SW 1271 (cell line): ENCODE measurements at regions not wholly inside any gene's neighbourhood (a gene's known extent, or its start where the extent isn't known, plus 50 kb on each side); places are given as distances from the start of the nearest gene placed in this dataset.

ENCODE experiments used
- DNase-seq, 2 experiments: peaks; one replicate each; lab custom pipeline; 2025; lab: John Stamatoyannopoulos, UW

DNA sequence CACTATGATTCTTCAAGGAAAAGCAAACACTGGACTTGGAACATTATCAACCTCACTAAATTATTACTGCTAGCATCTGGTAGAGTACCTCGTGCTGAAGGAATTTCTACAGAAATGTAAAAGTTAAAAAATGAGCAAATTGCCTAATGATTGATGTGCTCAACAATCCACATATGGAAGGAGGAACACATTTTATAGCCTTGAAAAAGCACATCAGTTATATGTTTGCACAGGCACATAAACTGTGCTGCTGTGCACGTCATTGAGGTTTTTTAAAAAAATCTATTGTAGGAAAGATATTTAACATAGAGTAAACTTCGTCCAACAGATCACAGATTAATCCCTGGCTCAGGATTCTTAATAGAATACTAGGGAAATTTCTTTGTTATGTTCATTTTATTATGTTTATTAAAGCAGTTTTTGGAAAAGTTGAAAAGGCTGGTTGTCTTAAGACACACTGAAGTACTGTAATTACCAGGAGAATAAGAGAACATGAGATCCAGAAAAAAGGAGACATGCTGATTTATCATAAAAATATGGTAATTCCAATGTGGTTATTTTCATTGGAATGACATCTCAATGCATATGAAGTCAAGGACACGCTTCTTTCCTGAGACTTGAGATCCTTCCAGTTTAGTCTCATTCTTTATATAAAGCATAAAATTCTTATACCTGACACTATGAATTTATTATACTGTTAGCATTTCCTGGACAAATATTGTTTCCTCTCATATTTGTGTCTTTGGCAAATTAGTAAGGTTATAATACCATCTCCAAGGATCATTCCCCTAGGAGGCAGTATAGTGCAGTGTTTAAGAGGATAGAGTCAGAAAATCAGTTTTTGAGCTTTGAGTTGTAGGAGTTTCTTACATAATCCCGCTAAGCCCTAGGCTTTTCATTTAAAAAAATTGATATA lies 511.1 kb downstream of the TENT5A start:
- DNase-seq, result peak in 1 of 2 experiments; percentile 7

DNA sequence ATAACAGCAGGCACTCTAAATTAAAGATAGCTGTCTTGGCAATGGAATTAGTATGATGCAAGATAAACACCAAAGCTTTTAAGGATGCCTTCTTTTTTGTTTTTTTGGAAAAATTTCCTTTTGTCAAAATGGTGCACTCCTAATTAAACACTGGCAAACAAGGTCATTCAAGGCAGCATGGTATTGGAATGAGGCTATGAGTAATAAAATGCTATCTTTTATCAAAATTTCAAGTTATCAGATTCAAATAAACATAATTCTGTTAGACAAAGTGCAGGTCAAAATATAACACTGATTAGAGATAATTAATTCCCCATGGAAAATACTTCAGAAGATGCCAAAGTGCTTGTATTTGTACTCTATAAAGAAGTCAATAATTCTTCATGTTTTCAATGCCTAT lies 514.1 kb downstream of the TENT5A start:
- DNase-seq, result no peak

GRCh38 chr6:81237226-81237625 lies 515.3 kb downstream of the TENT5A start:
- DNase-seq, result no peak

DNA sequence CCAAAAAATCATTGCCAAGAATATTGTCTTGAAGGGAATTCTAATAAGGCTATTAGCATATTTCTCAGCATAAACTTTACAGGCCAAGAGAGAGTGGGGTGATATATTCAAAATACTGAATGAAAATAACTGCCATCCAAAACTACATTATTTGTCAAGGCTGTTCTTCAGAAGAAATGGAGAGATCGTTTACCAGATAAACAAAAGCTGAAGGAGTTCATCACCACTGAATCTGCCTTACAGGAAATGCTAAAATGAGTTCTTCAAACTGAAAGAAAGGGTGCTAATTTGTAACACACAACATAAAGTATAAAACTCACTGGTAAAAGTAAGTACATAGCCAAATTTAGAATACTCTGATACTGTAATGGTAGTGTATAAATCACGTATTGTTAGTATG lies 517.0 kb downstream of the TENT5A start:
- DNase-seq, result no peak

DNA sequence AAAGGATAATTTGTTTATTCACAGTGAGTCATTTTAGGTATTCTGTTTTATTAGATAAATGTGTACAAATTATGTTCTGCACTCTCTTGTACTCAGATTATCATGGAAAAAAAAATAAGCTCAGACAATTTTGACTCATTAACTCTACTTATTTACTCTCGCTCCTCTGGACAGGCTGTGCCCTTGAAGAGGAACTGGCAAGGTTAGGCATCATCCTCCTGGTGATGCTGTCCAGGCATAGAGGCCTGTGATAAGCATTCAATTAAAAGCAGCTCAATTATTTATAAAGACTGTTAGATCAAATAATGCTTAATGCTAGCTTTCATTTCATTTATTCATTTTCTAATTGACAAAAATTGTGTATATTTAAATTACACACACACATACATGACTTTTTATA lies 518.5 kb downstream of the TENT5A start:
- DNase-seq, result no peak

- no peak for DNase-seq
Observed at GRCh38 chr6:81228912-81229555, 523.4 kb downstream of the TENT5A start.

GRCh38 chr6:81226957-81227356 lies 525.5 kb downstream of the TENT5A start:
- DNase-seq, result no peak

DNA sequence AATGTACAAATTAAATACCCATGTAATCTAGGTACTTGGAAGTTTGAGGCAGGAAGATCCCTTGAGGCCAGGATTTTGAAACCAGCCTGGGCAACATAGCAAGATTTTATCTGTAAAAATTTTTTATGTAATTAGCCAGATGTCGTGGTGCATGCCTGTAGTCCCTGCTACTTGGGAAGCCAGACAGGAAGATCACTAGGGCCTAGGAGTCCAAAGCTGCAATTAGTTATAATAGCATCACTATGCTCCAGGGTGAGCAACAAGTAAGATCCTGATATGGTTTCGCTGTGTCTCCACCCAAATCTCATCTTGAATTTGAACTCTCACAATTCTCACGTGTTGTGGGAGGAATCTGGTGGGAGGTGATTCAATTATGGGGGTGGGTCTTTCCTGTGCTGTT lies 535.8 kb downstream of the TENT5A start:
- no peak for DNase-seq

DNA sequence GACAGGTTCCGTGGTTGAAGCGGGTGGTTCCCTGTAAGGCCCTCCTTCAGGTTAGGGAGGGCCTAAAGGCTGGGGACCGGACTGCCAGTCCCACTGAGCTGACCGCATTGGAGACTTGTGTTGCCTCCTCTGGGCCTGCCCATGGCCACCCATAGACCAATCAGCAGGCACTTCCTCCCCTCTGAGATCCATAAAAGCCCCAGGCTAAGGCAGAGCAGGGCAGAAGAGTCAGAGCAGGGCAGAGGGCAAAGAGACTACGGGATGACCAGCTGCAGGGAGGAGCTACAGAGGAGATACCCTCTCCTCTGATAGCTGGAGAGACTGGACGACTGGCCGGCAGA lies 537.4 kb downstream of the TENT5A start:
- no peak for DNase-seq

DNA sequence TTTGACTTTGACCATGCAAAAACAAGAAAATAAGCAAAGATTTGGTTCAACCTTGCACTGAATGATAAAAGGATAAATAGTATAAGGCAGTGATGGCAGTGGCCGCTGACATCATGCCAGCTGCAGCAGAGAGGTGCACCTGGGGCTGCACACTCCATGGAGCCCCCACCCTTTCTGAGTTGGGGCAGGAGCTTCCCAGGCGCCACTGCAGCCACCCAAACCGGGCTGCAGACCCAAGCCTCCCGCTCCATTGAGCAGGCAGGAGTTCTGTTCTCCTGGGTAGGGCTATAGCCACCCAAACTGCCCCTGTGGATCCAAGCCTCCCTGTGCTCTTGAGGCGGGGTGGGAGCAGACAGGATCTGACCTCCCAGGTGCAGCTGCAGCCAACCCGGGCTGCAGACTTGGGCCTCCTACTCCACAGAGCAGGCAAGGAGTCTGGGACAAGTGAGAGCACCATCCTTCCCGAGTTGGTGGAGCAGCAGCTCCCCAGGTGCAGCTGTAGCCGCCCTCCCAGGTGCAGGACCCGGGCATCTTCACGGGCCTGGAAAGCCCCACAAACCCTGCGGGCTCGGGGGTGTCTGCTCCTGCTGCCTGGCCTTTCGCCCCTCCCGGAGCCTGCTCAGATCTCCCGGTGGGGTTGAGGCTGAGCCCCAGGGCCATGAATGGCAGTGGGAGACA lies 537.9 kb downstream of the TENT5A start:
- DNase-seq, result no peak

GRCh38 chr6:81204731-81205130 lies 547.8 kb downstream of the TENT5A start:
- DNase-seq, result no peak

GRCh38 chr6:81194374-81194773 lies 558.1 kb downstream of the TENT5A start:
- no peak for DNase-seq

GRCh38 chr6:81172056-81172740 lies 580.3 kb downstream of the TENT5A start:
- no peak for DNase-seq

DNA sequence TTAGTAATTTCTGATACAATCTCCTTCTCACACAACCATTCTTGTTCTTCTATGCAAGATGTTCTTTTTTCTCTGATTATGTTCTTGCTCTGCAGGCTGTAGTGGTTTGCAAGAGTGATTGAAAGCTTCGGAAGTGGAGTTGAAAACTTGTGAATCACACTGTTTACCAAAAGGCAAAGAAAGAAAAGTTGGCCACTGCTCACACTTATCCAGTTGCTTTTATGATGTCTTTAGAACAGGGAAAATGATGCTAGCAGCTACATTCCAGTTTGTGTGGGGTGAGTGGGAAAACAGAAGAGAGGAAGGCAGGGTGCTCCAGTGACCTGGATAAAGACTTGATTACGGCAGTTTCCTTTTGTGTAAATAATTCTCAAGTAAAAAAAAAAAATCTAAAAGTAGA lies 583.3 kb downstream of the TENT5A start:
- no peak for DNase-seq

- DNase-seq, result no peak
Observed at GRCh38 chr6:81166770-81167169, 585.7 kb downstream of the TENT5A start.

DNA sequence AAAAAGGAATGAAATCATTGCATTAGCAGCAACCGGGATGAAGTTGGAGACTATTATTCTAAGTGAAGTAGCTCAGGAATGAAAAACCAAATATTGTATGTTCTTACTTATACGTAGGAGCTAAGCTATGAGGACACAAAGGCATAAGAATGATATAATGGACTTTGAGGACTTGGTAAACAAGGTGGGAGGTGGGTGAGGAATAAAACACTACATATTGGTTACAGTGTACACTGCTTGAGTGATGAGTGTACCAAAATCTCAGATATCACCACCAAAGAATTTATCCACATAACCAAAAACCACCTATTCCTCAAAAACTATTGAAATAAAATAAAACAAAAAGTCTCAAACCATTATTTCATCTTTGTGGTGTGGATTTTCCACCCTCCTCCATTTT lies 593.5 kb downstream of the TENT5A start:
- no peak for DNase-seq

GRCh38 chr6:81148751-81149150 lies 603.7 kb downstream of the TENT5A start:
- DNase-seq, result no peak

DNA sequence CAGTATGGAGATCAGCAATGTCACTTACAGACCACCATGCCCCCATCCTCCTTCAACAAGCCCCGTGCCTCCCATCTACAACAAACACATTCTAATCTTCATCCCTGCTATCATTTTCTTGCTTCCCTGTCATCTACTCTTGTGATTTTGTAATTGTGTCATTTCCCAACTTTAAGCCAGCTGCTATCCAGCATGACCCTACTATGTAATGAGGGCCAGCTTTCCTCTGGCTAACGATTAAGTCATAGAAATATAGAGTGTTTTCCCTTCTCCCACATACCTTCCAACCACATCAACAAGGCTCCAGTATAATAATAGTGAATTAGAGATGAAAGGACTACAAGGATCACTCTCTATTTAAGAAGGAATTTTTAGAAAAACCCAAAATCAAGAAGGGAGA lies 607.0 kb downstream of the TENT5A start:
- no peak for DNase-seq

DNA sequence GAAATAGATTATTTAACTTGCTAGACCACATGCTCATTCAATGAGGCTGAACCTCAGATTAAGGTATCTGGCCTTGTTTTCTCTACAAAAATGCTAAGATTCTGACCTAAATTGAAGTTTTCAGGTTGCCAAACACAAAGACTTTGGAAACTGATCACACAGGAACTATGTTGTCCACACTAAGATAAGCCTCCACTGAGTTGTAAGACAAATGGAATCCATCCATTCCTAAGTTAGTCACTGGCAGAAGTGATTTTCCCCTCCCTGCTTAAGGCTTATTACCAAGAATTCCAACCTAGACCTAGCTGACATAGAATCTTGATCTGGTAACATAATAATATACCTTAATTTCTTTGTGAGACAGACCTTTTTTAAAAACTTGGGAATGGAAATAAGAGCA lies 608.1 kb downstream of the TENT5A start:
- DNase-seq, result no peak

DNA sequence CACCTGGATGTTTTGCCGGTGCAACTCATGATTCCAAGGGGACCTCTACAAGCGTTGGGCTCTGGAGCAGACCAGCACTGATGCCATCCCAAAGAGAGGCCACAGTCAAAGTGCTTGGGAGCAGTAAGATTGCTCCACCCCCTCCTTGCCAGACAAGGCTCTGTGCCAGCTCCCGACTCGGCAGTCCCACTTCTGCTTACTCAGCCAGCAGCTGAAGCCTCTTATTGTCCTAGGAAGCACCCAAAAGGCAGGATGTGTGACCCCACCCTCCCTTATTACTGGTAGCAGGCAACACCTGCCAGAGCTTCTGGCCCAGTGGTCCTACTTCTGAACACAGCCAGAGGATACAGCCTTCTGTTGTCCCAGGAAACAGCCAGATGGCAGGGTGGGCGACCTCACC lies 614.2 kb downstream of the TENT5A start:
- no peak for DNase-seq

- DNase-seq, result no peak
Observed at GRCh38 chr6:81130969-81131368, 621.5 kb downstream of the TENT5A start.

- no peak for DNase-seq
Observed at GRCh38 chr6:81130061-81130460, 622.4 kb downstream of the TENT5A start.

- DNase-seq, result no peak
Observed at GRCh38 chr6:81128671-81129070, 623.8 kb downstream of the TENT5A start.
